Calu3 (cell line): ENCODE measurements at regions not wholly inside any gene's neighbourhood (a gene's known extent, or its start where the extent isn't known, plus 50 kb on each side); places are given as distances from the start of the nearest gene placed in this dataset.

Experiments
- BruUV-seq: library from RNA; stranded (reverse); fragments of 400-500 nt; replicated peaks from 2 replicates; lab custom pipeline; 2021; lab: Mats Ljungman, UMichigan
- CTCF ChIA-PET: fragments of 300-600 bp; sonication (Branson Sonifier 250); formaldehyde crosslinking; loops from one replicate; lab custom pipeline; 2022; ENCODE audit warnings: antibody characterized with exemption; lab: Charles Lee
- DNase-seq: peaks from one replicate; pipeline ENCODE4 v3.0.0; 2022
- H3K27ac Mint-ChIP-seq: one replicate; pipeline ENCODE4 v1.8.0; 2022; ENCODE audit warnings: mixed read lengths; ENCODE audit not compliant: unreplicated experiment
- H3K27me3 Mint-ChIP-seq: one replicate; pipeline ENCODE4 v1.8.0; 2022; ENCODE audit warnings: mixed read lengths; ENCODE audit not compliant: unreplicated experiment
- H3K36me3 Mint-ChIP-seq: one replicate; pipeline ENCODE4 v1.8.0; 2022; ENCODE audit warnings: mild to moderate bottlenecking, moderate library complexity, mixed read lengths; ENCODE audit not compliant: insufficient read depth, unreplicated experiment
- H3K4me1 Mint-ChIP-seq: one replicate; pipeline ENCODE4 v1.8.0; 2022; ENCODE audit warnings: mild to moderate bottlenecking, low read depth, mixed read lengths; ENCODE audit not compliant: unreplicated experiment
- H3K4me3 Mint-ChIP-seq: one replicate; pipeline ENCODE4 v1.8.0; 2022; ENCODE audit warnings: mild to moderate bottlenecking, low read depth, moderate library complexity, mixed read lengths; ENCODE audit not compliant: unreplicated experiment
- H3K9me3 Mint-ChIP-seq: one replicate; pipeline ENCODE4 v1.8.0; 2022; ENCODE audit warnings: low read depth, mixed read lengths; ENCODE audit not compliant: unreplicated experiment
- intact Hi-C: fragments of 100-400 bp; cut with micrococcal nuclease; formaldehyde crosslinking; loops from one replicate; pipeline ENCODE4 v1.10.0; 2022; ENCODE audit not compliant: unreplicated experiment
- TF ChIP-seq, protein P1 (sequence below): fragments of 200-600 bp; IDR thresholded peaks from one replicate; pipeline ENCODE4 v1.8.0; 2022; ENCODE audit warnings: antibody characterized with exemption; ENCODE audit not compliant: unreplicated experiment

DNA sequence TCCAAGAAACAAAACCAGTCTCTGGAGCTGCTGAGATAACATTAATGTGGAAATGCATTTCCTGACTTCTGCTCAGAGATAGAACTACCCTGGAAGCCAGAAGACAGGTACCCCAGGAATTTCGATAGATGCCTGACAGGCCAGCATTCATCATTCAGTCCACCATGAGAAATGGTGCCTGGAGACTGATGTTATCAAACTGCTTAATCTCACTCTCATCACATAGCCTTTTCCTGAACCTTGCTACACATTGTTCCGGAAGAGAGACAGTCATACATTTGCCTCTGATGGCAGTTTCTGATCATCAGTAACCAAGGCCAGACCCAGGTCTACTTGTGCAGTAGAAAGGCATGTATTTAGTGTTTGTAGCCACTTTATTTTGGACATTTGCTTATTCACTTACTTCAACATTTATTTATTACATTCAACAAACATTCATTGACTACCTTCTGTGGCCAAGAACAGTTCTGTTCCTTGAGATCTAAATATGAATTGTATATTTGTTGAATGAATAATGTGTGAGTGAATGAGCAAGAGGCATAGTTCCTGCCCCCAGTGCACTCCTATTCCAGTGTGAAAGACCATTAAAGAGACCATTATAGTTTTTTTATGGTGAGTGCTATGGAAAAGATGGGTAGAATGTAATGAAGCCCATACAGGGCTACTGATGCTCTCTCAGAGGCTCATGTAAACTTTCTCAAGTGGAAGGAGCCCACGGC is 485.7 kb downstream of the NUF2 start:
- peaks cover 2% of the 10 kb centered on the region for H3K9me3 Mint-ChIP-seq
- H3K4me1 Mint-ChIP-seq, result no peaks in the 10 kb centered on the region
- CTCF ChIA-PET, result no interaction called here
- no TSS peak for BruUV-seq
- no peak for DNase-seq
- H3K27me3 Mint-ChIP-seq, result no peaks in the 10 kb centered on the region
- H3K4me3 Mint-ChIP-seq, result no peak overlapping the region
- H3K36me3 Mint-ChIP-seq, result no peaks in the 10 kb centered on the region
- intact Hi-C loops, result no loop called here
- no peak overlapping the region for H3K27ac Mint-ChIP-seq
- TF ChIP-seq, protein P1, sequence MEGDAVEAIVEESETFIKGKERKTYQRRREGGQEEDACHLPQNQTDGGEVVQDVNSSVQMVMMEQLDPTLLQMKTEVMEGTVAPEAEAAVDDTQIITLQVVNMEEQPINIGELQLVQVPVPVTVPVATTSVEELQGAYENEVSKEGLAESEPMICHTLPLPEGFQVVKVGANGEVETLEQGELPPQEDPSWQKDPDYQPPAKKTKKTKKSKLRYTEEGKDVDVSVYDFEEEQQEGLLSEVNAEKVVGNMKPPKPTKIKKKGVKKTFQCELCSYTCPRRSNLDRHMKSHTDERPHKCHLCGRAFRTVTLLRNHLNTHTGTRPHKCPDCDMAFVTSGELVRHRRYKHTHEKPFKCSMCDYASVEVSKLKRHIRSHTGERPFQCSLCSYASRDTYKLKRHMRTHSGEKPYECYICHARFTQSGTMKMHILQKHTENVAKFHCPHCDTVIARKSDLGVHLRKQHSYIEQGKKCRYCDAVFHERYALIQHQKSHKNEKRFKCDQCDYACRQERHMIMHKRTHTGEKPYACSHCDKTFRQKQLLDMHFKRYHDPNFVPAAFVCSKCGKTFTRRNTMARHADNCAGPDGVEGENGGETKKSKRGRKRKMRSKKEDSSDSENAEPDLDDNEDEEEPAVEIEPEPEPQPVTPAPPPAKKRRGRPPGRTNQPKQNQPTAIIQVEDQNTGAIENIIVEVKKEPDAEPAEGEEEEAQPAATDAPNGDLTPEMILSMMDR, result no peak

DNA sequence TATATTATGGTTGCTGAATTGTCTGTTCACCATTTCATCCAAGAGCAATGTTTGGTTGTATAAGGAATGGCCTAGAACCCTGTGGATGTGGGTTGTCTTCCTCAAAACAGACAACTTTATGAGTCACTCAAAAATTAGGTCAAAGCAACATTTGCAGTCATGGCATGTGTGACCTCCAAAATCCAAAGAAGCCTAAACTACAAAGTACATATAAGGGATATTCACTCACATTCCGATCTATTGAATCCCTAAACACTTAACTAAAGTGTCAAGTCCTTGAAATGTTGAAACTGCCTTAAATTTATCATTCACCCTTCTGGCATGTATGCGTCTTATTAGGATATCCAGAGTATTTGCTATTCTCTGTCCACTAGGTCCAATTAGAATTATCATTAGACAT is 491.5 kb downstream of the NUF2 start:
- Mint-ChIP-seq H3K27me3 (no peaks in the 10 kb centered on the region), H3K9me3 (no peaks in the 10 kb centered on the region), H3K4me3 (no peak overlapping the region), H3K36me3 (no peaks in the 10 kb centered on the region), H3K4me1 (no peaks in the 10 kb centered on the region), H3K27ac (no peak overlapping the region)
- TF ChIP-seq, protein P1, result no peak
- CTCF ChIA-PET, result no interaction called here
- BruUV-seq, result no TSS peak
- intact Hi-C loops, result loop anchor here (10.0 kb wide), 1 partner anchor 398 kb away; no protein-coding TSS in a partner anchor
- no peak for DNase-seq

DNA sequence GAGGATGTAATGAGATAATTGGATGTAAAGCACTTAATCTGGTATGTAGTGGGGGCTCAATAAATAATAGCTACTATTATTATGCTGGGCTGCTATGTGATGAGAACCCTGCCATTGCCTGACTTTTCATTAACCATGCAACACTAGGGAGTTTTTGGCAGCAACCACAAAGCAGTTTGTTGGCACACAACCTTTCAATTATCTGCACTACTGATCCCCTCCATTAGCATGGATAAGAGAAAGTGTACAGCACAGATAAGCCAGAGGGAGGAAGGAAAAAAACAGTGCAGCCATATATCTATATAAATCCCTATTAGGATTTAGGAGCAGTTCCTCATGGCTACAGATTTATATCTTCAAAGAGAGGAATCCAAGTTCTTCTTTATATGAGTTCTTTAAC is 498.5 kb downstream of the NUF2 start:
- no peaks in the 10 kb centered on the region for H3K27me3 Mint-ChIP-seq
- no peaks in the 10 kb centered on the region for H3K9me3 Mint-ChIP-seq
- TF ChIP-seq, protein P1, result no peak
- no peaks in the 10 kb centered on the region for H3K4me1 Mint-ChIP-seq
- no peak for DNase-seq
- no TSS peak for BruUV-seq
- H3K27ac Mint-ChIP-seq, result no peak overlapping the region
- no peaks in the 10 kb centered on the region for H3K36me3 Mint-ChIP-seq
- CTCF ChIA-PET, result no interaction called here
- intact Hi-C loops, result loop anchor here (10.0 kb wide), 2 partner anchors 795 to 965 kb away; no protein-coding TSS in a partner anchor
- no peak overlapping the region for H3K4me3 Mint-ChIP-seq

GRCh38 chr1:163820766-163821165 is 499.0 kb downstream of the NUF2 start:
- Mint-ChIP-seq H3K9me3 (no peaks in the 10 kb centered on the region), H3K27ac (no peak overlapping the region), H3K36me3 (no peaks in the 10 kb centered on the region), H3K4me3 (no peak overlapping the region), H3K4me1 (no peaks in the 10 kb centered on the region), H3K27me3 (no peaks in the 10 kb centered on the region)
- intact Hi-C loops, result loop anchor here (10.0 kb wide), 2 partner anchors 794 to 964 kb away; no protein-coding TSS in a partner anchor
- no peak for DNase-seq
- BruUV-seq, result no TSS peak
- TF ChIP-seq, protein P1, result no peak
- CTCF ChIA-PET, result no interaction called here
